8988T (cell line): ENCODE measurements at regions not wholly inside any gene's neighbourhood (a gene's known extent, or its start where the extent isn't known, plus 50 kb on each side); places are given as distances from the start of the nearest gene placed in this dataset.

Source experiments
- DNase-seq: peaks from one replicate; pipeline ENCODE4 v3.0.0; 2011

DNA sequence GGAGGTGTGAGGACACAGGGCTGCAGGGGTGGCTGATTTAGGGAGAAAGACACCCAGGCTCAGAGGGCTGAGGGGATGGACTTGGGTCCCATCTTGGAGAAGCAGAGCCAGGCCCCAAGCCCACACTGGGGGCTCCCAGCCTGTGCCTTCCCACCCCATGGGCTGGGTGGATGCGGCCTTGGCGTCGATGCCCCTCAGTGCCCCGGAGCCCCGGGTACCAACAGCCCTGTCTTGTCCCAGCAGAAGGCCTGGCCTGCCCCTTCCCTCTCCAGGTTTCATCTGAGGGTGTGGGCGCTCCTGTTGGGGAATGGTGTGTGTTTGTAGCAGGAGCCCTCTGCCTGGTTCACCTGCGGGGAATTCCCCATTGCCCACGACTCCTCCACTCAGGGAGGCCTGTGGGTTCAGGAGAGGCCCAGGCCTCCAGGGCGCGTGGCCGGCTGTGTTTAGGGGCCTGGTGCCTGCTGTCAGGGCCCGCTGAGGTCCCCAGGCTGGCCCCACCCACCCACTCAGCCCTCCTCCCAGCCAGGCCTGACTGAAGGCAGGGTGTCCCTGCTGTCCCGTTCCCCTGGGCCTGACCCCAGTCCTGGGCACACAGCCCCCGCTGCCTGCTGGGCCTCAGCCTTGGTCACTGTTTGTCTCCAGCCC is 51.1 kb upstream of the BEGAIN start:
- DNase-seq = no peak

DNA sequence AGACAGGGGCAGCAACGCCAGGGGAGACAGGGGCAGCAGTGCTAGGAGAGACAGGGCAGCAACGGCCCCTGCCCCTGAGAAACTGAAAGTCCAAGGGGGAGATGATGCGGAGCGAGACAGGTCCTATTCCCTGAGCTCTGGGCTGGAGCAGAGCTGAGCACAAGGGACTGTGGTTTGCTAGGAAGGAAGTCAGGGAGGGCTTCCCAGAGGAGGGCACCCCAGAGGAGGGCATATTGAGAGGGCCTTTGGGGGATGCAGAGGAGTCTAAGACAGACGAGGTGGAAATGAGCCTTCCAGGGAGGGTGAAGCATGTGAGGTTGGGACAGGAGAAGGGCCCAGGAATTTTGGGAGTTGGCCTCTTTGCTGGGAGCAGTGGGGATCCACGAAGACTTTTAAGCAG is 52.1 kb upstream of the BEGAIN start:
- DNase-seq = no peak

DNA sequence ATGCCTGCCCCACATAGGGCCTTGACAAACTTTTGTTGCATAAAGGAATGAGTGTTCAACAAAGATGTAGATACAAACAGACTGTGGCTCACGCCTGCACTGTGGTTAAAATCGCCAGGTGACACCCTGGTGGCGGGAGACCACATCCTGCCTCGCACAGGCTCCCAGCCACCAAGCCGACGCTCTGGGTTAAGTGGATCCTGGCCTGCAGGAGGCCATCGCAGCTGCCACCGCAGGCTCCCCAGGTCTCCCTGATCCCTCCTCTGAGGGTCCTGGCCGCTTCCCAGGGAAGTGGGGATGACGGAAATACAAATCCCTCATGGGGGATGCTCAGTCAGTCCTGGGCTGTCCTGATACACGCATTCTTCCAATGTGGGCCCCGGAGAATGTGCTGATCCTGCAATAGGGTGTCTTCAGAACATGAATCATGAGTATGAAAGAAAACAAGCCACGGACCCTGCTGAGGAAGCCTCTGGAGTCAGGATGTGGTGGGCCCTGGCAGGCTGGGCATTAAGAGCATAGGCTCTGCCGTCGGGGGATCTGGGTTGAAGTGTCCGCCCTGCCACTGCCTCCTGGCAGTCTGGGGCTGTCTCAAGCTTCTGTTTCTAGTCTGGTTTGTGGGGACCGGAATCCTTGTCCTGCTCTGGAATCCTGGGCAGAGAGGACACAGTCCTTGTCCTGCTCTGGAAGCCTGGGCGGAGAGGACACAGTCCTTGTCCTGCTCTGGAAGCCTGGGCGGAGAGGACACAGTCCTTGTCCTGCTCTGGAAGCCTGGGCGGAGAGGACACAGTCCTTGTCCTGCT is 53.5 kb upstream of the BEGAIN start:
- DNase-seq = no peak

GRCh38 chr14:100641274-100641860 is 54.1 kb upstream of the BEGAIN start:
- DNase-seq = no peak

DNA sequence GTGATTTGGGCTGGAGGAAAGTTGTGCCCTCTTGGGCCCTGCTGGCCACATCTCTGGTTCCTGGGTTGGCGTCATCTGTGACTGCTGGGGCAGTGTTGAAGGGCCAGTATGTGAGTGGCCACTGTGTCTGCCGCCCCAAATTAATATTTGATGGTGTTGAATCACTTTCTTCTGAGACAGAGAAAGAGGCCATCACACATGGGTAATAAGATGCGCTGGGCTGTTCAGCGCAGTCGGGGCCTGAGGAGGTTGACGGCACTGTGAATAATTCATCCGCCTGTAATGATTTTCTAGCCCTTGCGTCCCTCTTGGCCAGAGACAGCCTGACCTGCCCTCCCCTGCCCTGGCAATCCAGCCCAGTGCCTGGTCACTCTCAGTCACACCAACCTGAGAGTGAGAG is 56.2 kb upstream of the BEGAIN start:
- DNase-seq = no peak

- DNase-seq = no peak
Observed at GRCh38 chr14:100644383-100644782, 57.2 kb upstream of the BEGAIN start.

DNA sequence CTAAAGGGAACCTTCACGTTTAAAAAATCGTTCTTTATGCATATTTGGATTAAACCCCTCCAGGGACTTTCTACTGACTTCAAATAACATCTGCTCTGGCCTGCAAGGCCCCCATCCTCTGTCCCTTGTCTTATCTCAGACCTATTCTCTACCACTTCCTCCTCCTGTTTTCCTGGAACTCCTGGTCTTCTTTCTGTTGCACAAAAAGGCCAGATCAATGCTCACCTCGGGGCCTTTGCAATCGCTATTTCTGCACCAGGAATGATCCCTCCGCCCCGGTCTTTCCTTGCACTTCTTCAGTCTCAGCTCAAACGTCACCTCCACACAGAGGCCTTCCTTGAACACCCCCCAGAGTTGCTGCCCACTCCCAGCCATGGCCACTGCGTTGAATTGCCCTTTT is 57.6 kb upstream of the BEGAIN start:
- no peak for DNase-seq

- peak; percentile 95 for DNase-seq
Observed at GRCh38 chr14:100645196-100645981, 58.2 kb upstream of the BEGAIN start.

GRCh38 chr14:100645982-100646314 is 58.7 kb upstream of the BEGAIN start:
- DNase-seq = no peak

DNA sequence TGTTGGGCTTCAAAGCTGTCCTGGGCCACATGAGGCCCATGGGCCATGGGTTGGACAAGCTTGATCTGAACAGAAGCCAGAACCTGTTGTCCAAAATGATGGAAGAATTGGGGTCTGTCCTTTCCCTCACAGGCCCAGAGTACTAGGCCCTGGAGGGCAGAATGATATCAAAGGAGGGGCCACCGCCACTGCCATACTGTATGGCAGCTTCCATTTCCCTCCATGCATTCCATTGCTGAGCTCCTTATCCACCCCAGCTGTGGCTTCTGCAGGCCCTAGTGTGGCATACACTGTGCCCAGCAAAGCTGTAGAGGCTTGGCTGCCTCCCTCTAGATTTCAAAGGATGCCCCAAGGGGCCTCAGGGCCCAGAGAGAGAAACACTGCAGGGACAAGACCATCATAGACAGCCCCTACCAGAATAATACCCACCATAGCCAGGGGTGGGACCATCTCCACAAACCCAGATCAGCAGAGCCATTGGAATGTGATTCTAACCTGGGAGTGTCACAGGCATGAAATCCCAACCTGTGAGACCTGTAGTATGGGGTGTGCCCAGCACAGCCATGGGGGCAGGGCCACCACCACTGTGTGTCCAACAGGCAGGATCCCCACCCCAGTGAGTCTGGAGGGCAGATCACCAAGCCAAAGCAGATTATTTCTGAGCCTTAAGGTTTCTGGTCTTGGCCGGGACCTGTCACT is 61.4 kb upstream of the BEGAIN start:
- DNase-seq = no peak

DNA sequence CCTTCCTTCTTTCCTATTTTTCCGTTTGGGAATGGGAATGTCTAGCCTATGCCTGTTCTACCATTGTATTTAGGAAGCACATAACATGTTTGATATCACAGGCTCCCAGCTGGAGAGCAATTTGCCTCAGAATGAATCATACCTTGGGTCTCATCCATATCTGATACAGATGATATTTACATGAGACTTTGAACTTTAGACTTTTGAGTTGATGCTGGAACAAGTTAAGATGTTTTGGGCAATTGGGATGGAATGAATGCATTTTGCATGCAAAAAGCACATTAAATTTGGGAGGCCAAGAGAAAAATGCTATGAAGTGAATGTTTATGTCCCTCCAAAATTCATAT is 61.9 kb upstream of the BEGAIN start:
- no peak for DNase-seq

DNA sequence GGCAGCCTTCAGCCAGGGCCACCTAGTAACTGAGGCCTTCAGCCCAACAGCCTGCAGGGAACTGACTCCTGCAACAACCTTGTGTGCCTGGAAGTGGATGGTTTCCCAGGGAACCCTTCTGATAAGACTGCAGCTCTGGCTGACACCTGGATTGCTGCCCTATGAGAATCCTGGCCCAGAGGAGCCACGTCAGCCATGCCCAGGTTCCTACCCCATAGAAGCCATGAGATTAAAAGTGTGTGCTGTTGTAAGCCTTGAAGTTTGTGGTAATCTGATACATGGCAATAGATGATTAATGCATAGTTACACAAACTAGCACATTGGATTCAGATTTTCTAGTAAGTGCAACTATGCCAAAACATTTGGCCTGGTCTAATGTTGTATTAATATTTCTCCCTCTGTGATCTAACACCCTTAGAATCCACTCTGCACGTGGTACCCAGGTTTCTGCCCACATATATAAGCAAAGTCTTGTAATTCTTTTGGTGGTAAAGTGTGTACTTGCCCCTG is 64.8 kb upstream of the BEGAIN start:
- DNase-seq = no peak

DNA sequence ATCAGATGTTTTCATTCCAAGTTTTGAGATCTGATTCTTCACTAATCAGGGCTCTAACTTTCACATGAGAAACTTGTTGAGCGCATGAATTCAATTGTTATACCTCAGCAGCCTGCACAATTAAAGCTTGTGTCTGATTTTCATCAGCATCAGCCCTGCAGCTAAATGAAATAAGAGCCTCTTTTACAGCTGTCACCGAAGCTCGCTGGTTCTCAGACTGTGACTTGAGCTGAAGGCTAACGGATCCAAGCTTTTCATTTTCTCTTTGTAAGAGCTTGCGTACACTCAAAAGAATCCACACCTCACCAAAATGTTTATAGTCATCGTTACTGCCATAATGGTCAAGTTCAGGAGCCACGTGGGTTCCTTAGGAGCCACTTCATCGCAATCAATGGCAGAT is 65.5 kb upstream of the BEGAIN start:
- no peak for DNase-seq

DNA sequence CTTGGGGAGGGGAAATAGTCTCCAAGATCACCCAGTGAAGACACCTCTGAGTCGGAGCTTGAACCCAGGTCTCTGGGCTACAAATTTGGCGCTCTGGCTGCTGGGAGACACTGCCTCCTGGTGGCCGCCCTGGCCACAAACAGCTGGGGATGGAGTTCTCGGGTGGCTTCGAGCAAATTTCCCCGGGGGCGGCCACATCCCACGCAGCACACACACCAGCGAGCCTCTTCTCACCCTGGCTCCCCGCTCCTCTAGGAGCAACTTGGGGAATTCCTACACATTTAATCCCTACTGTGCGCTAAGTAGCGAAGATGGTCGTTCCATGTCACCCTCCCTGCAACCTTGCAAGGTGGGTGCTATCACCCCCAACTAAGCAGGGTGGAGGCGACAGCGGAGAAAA is 66.2 kb upstream of the BEGAIN start:
- no peak for DNase-seq

- DNase-seq = peak; percentile 58
Observed at GRCh38 chr14:100654025-100654813, 67.0 kb upstream of the BEGAIN start.

DNA sequence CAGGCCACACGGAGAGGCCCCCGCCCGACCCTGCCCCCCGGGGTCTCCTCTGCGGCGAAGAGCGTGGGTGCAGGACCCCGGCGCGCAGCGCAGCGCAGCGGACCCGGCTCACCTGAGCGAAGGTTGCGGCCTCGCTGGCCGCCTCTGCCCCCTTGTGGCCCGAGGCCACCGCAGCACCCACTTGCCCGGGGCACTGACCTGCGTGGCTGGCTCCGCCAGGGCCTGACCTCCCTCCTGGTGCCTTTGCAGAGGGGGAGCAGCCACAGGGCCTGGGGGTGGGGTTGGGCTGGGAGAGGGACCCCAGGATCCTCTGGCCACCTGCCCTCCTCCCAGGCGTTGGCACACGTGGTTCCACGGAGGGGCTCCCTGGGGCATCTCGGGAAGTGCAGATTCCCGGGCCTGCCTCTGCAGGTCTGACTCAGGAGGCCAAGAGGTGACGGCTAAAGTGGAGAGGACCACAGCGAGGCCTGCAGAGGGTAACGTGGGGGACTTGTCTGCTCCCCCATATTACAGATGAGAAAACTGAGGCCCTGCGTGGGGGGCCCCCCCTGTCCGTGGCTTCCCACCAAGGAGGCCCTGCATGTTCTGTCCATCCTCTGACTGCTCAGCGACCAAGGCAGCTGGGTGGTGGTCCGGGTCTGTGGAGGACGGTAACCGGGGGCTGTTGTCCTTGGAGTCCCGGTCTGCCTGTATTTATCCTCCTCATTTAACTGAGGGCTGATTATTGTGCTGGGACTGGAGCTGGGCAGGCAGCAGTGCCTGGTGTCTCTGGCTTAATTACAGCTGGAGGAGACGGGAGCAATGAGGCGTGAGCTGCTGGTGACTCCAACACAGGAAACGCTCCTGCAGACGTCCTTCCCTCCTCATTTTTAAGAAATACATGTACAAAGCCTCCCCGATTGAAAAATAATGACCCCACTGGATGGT is 67.9 kb upstream of the BEGAIN start:
- peak; percentile 89 for DNase-seq

GRCh38 chr14:100655741-100656085 is 68.5 kb upstream of the BEGAIN start:
- DNase-seq = no peak

DNA sequence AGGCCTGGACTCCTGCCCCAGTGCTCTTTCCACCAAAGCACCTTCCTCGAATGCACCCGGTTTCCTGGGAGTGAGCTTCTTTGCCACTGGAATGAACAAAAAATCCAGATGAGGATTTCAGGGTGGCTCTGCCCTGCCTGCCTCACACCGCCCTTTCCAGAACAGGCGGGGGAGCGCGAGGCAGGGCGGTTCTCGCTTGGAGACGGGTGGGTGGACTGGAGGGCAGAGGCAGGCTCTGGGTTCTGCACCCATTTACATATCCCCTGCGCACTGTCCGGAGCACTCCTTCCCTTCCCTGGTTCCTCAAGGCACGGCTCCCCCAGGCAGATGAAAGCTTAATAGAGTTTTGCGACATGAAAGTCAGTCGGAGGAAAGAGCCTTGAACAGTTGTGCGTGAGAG is 69.7 kb upstream of the DLK1 start:
- no peak for DNase-seq

DNA sequence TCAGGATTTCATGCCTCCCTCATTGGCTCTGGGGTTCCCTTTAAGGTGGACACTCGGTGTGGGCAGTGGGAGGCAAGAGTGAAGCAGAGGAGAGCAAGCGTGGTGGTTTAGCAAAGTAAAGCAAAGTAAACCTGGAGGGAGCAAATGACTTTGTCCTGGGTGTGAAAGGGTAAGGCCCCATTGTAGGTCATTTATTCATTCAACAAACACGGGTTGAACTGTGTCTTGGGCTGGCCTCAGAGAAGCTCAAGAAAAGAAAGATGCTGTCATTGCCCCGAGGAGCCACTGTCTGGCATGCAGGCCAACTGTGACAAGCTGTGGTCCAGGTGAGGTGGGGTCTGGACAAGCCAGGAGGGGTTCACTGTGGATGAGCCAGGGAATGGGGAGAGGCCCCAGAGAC is 68.9 kb upstream of the DLK1 start:
- no peak for DNase-seq

DNA sequence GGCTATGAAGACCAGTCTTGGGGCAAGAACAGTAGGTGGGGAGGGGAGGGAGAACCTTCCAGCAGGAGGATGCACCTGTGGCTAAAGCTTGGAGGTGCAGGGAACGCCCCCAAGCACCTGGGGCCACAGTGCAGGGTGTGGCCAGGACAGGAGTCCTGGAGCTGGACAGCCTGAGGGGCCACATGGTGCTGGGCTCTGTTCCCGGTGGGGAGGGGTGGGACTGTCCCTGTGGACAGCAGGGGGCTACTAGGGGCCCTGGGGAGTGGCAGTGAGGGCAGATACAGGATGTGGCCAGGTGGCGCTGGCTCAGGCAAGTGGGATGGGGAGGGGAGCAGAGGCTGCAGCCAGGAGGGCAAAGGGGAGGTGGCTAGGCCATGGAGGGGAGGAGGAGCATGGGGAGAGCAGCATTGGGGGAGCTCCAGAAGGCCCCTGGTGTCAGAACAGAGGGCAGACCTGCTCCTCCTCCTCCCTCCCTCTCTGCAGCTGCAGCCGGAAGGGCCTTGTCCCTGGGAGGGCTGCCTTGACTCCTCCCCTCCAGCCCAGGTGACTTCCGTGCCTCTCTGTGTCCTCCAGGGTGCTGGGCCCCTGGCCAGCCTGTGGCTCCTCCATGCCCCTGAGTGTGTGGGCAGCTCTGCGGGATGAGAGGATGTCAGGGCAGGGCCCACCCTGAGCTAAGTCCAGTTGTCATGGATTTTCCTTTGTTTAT is 68.4 kb upstream of the DLK1 start:
- no peak for DNase-seq
